DMS79 (cell line): ENCODE measurements at regions not wholly inside any gene's neighbourhood (a gene's known extent, or its start where the extent isn't known, plus 50 kb on each side); places are given as distances from the start of the nearest gene placed in this dataset.
"Not testable (repeated sequence)": the region's sequence is repeated elsewhere in the genome, so short reads cannot be mapped to it uniquely, and the experiment has no call there.

ENCODE experiments used
- DNase-seq: peaks from one replicate; lab custom pipeline; 2025; lab: John Stamatoyannopoulos, UW

- no peak for DNase-seq
Measured at GRCh38 chrX:40414335-40414734, 166.4 kb upstream of the ATP6AP2 start.

GRCh38 chrX:40411340-40412111 lies 169.2 kb upstream of the ATP6AP2 start:
- DNase-seq, result no peak

GRCh38 chrX:40410859-40411258 lies 169.9 kb upstream of the ATP6AP2 start:
- no peak for DNase-seq

GRCh38 chrX:40406330-40406859 lies 174.4 kb upstream of the ATP6AP2 start:
- no peak for DNase-seq

- no peak for DNase-seq
Measured at GRCh38 chrX:40405399-40405798, 175.4 kb upstream of the ATP6AP2 start.

- DNase-seq, result no peak
Measured at GRCh38 chrX:40403757-40404156, 177.0 kb upstream of the ATP6AP2 start.

GRCh38 chrX:40402831-40403533 lies 177.8 kb upstream of the ATP6AP2 start:
- DNase-seq, result no peak

- DNase-seq, result no peak
Measured at GRCh38 chrX:40395102-40395501, 185.7 kb upstream of the ATP6AP2 start.

GRCh38 chrX:40394302-40394701 lies 186.5 kb upstream of the ATP6AP2 start:
- DNase-seq, result peak; percentile 46

GRCh38 chrX:40392599-40392998 lies 188.2 kb upstream of the ATP6AP2 start:
- no peak for DNase-seq

GRCh38 chrX:40391662-40392061 lies 189.1 kb upstream of the ATP6AP2 start:
- peak; percentile 40 for DNase-seq

- DNase-seq, result no peak
Measured at GRCh38 chrX:40389555-40389954, 191.2 kb upstream of the ATP6AP2 start.

- DNase-seq, result no peak
Measured at GRCh38 chrX:40388441-40388840, 192.3 kb upstream of the ATP6AP2 start.

GRCh38 chrX:40387869-40388268 lies 192.9 kb upstream of the ATP6AP2 start:
- DNase-seq, result peak; percentile 66

GRCh38 chrX:40387311-40387710 lies 193.5 kb upstream of the ATP6AP2 start:
- not testable (repeated sequence) for DNase-seq

- no peak for DNase-seq
Measured at GRCh38 chrX:40385682-40386081, 195.1 kb upstream of the ATP6AP2 start.

- no peak for DNase-seq
Measured at GRCh38 chrX:40385256-40385655, 195.5 kb upstream of the ATP6AP2 start.

- no peak for DNase-seq
Measured at GRCh38 chrX:40383969-40384368, 196.8 kb upstream of the ATP6AP2 start.

GRCh38 chrX:40383360-40383759 lies 197.4 kb upstream of the ATP6AP2 start:
- DNase-seq, result no peak

- DNase-seq, result no peak
Measured at GRCh38 chrX:40380655-40381488, 199.9 kb upstream of the ATP6AP2 start.

GRCh38 chrX:40377684-40378083 lies 203.1 kb upstream of the ATP6AP2 start:
- no peak for DNase-seq

- no peak for DNase-seq
Measured at GRCh38 chrX:40374486-40374885, 206.3 kb upstream of the ATP6AP2 start.
